ENCODE measurements at regions not wholly inside any gene's neighbourhood (a gene's known extent, or its start where the extent isn't known, plus 50 kb on each side); places are given as distances from the start of the nearest gene placed in this dataset.

DNA sequence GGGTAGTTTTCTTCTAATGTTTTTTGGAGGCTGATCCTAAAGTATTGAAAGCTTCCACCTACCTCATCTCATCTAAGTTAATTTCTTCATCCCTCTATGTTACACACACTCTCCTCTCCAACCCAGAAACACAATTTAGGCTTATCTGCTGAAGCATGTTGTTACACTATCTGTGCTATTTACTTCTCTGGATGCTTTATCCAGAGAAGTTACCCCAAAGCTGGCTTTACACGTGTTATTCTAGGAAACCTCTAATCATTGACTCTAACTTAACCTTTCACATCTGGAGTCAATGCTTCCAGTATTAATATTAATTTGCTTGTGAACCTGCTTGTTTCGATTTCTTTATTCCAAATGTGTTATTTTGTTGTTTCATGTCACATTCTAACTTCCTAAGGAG, 87.3 kb upstream of the NMU start (continued):
- TF ChIP-seq, protein P1, sequence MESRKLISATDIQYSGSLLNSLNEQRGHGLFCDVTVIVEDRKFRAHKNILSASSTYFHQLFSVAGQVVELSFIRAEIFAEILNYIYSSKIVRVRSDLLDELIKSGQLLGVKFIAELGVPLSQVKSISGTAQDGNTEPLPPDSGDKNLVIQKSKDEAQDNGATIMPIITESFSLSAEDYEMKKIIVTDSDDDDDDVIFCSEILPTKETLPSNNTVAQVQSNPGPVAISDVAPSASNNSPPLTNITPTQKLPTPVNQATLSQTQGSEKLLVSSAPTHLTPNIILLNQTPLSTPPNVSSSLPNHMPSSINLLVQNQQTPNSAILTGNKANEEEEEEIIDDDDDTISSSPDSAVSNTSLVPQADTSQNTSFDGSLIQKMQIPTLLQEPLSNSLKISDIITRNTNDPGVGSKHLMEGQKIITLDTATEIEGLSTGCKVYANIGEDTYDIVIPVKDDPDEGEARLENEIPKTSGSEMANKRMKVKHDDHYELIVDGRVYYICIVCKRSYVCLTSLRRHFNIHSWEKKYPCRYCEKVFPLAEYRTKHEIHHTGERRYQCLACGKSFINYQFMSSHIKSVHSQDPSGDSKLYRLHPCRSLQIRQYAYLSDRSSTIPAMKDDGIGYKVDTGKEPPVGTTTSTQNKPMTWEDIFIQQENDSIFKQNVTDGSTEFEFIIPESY (IDR thresholded peaks at IDR 0.05; ENCODE audit: borderline replicate concordance, low read depth): no peak
- TF ChIP-seq, protein P2, sequence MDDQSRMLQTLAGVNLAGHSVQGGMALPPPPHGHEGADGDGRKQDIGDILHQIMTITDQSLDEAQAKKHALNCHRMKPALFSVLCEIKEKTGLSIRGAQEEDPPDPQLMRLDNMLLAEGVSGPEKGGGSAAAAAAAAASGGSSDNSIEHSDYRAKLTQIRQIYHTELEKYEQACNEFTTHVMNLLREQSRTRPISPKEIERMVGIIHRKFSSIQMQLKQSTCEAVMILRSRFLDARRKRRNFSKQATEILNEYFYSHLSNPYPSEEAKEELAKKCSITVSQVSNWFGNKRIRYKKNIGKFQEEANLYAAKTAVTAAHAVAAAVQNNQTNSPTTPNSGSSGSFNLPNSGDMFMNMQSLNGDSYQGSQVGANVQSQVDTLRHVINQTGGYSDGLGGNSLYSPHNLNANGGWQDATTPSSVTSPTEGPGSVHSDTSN (IDR thresholded peaks at IDR 0.05): no peak

DNA sequence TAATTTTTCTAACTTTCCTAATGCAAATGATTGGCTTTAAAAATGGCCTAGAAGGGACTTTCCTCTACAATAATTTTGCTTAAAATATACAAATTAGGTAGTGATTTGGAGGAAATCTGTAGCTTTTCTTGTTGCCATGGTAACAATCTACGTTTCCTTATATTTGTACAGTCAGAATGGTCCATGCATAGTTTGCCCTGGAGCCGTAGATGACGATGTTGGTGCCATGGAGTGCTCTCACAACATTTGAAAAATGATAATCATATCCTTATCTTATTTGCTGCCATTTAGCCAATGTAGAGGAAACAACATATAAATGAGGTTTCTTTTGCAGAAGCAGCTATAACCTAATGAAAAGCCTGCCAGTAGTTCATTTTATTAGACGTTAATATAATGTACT, 89.0 kb upstream of the NMU start:
- Histone ChIP-seq H3K4me2 (no peak overlapping the region), H3K9me2 (no peaks in the 10 kb centered on the region), H3K4me3 (ENCODE audit: low read depth in 2 of 2, low read length in 1 of 2) (no peak overlapping the region), H3K4me1 (ENCODE audit: control insufficient read depth in 1 of 2, insufficient read depth in 2 of 2, low read depth in 1 of 2, low read length in 1 of 2) (peaks cover 0 to 2% of the 10 kb centered on the region in 2 experiments; a peak in 2 of 4 replicates), H3K36me3 (replicated peaks in 1 of 2; ENCODE audit: control insufficient read depth in 1 of 2, insufficient read depth in 2 of 2, low read length in 1 of 2) (no peaks in the 10 kb centered on the region), H3K9me3 (no peaks in the 10 kb centered on the region), H2AFZ (ENCODE audit: low read depth) (no peak overlapping the region), H3K27me3 (ENCODE audit: insufficient read depth) (no peaks in the 10 kb centered on the region), H3K9ac (no peak overlapping the region), H3K27ac (ENCODE audit: low read depth in 2 of 2, low read length in 1 of 2) (peak overlapping the region in 1 of 2 experiments; percentile 43; a peak in 1 of 4 replicates), H3K79me2 (ENCODE audit: insufficient read depth) (no peaks in the 10 kb centered on the region), H4K20me1 (ENCODE audit: insufficient read depth) (no peaks in the 10 kb centered on the region), H3F3A (replicated peaks; ENCODE audit: insufficient read depth) (no peaks in the 10 kb centered on the region)
- ChIA-PET CTCF (interaction anchor here (1.4 to 2.2 kb wide), 2 partner anchors 12 to 379 kb away, joined by 7 read pairs; partner anchors contain the start of gene SRD5A3), POLR2A (no interaction called here)
- 5% methylated on average over 4 of the region's 4 CpGs for WGBS (ENCODE audit: low lambda C conversion rate)
- DNase-seq: peak; percentile 70
- TF ChIP-seq EP300 (IDR thresholded peaks at IDR 0.05; ENCODE audit: borderline replicate concordance in 1 of 2, low read depth in 1 of 2, low read length in 1 of 2) (0 out of 4 replicates have a peak, but pooled peaks of 1 of the 2 experiments have one; percentile 21), FOSL2 (IDR thresholded peaks at IDR 0.05; ENCODE audit: borderline replicate concordance, low read depth) (no peak), GATA2 (CRISPR knock-in tag; IDR thresholded peaks at IDR 0.05) (peak; percentile 63; the same call in 1 of the 2 replicates), EZH2phosphoT487 (IDR thresholded peaks at IDR 0.05; ENCODE audit: borderline replicate concordance, low read depth) (no peak), FOXM1 (IDR thresholded peaks at IDR 0.05; ENCODE audit: low read depth) (no peak), RFX5 (IDR thresholded peaks at IDR 0.05; ENCODE audit: low read length) (peak; percentile 97), ELF1 (IDR thresholded peaks at IDR 0.05) (no peak), TAF1 (IDR thresholded peaks at IDR 0.05; ENCODE audit: borderline replicate concordance, low read depth, low read length) (no peak), RAD21 (IDR thresholded peaks at IDR 0.05; ENCODE audit: low read length) (no peak)
- TF ChIP-seq, protein P2 (IDR thresholded peaks at IDR 0.05): no peak
- TF ChIP-seq, protein P3, sequence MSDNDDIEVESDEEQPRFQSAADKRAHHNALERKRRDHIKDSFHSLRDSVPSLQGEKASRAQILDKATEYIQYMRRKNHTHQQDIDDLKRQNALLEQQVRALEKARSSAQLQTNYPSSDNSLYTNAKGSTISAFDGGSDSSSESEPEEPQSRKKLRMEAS (IDR thresholded peaks at IDR 0.05; ENCODE audit: low read depth): no peak

Measured in SK-N-SH (cell line).